ENCODE measurements at regions not wholly inside any gene's neighbourhood (a gene's known extent, or its start where the extent isn't known, plus 50 kb on each side); places are given as distances from the start of the nearest gene placed in this dataset.
"Not testable (repeated sequence)": the region's sequence is repeated elsewhere in the genome, so short reads cannot be mapped to it uniquely, and the experiment has no call there.

- no peak for DNase-seq (ENCODE audit: low read depth)
- H3K4me3 ChIP-seq (ENCODE audit: low read depth, low read length) = no peak overlapping the region
Measured at GRCh38 chr19:33866696-33867095, 70.0 kb downstream of the KCTD15 start.

- H3K4me3 ChIP-seq (ENCODE audit: low read depth, low read length) = no peak overlapping the region
- DNase-seq (ENCODE audit: low read depth) = no peak
Measured at GRCh38 chr19:33868076-33868735, 71.5 kb downstream of the KCTD15 start.

- no peak for DNase-seq (ENCODE audit: low read depth)
- no peak overlapping the region for H3K4me3 ChIP-seq (ENCODE audit: low read depth, low read length)
Measured at GRCh38 chr19:33868788-33869412, 72.2 kb downstream of the KCTD15 start.

GRCh38 chr19:33870298-33870932, 73.7 kb downstream of the KCTD15 start:
- not testable (repeated sequence) for DNase-seq (ENCODE audit: low read depth); H3K4me3 ChIP-seq (ENCODE audit: low read depth, low read length)

GRCh38 chr19:33871605-33872004, 74.9 kb downstream of the KCTD15 start:
- no peak overlapping the region for H3K4me3 ChIP-seq (ENCODE audit: low read depth, low read length)
- no peak for DNase-seq (ENCODE audit: low read depth)

- no peak for DNase-seq (ENCODE audit: low read depth)
- H3K4me3 ChIP-seq (ENCODE audit: low read depth, low read length) = no peak overlapping the region
Measured at GRCh38 chr19:33872445-33873320, 76.0 kb downstream of the KCTD15 start.

- no peak overlapping the region for H3K4me3 ChIP-seq (ENCODE audit: low read depth, low read length)
Measured at GRCh38 chr19:33875071-33875470, 78.4 kb downstream of the KCTD15 start.

GRCh38 chr19:33876192-33876591, 79.5 kb downstream of the KCTD15 start:
- H3K4me3 ChIP-seq (ENCODE audit: low read depth, low read length) = no peak overlapping the region
- DNase-seq (ENCODE audit: low read depth) = no peak

More at GRCh38 chr19:33875071-33875470, 78.4 kb downstream of the KCTD15 start:
- DNase-seq (ENCODE audit: low read depth) = no peak

GRCh38 chr19:33878030-33878544, 81.4 kb downstream of the KCTD15 start:
- H3K4me3 ChIP-seq (ENCODE audit: low read depth, low read length) = no peak overlapping the region
- no peak for DNase-seq (ENCODE audit: low read depth)

- DNase-seq (ENCODE audit: low read depth) = no peak
- H3K4me3 ChIP-seq (ENCODE audit: low read depth, low read length) = no peak overlapping the region
Measured at GRCh38 chr19:33878910-33879810, 82.5 kb downstream of the KCTD15 start.

GRCh38 chr19:33879818-33880575, 83.3 kb downstream of the KCTD15 start:
- DNase-seq (ENCODE audit: low read depth) = no peak
- no peak overlapping the region for H3K4me3 ChIP-seq (ENCODE audit: low read depth, low read length)

- peak overlapping the region; percentile 0 for H3K4me3 ChIP-seq (ENCODE audit: low read depth, low read length)
- no peak for DNase-seq (ENCODE audit: low read depth)
Measured at GRCh38 chr19:33883859-33884519, 87.3 kb downstream of the KCTD15 start.

- no peak overlapping the region for H3K4me3 ChIP-seq (ENCODE audit: low read depth, low read length)
- no peak for DNase-seq (ENCODE audit: low read depth)
Measured at GRCh38 chr19:33885236-33885635, 88.6 kb downstream of the KCTD15 start.

GRCh38 chr19:33887891-33888290, 91.2 kb downstream of the KCTD15 start:
- no peak for DNase-seq (ENCODE audit: low read depth)
- H3K4me3 ChIP-seq (ENCODE audit: low read depth, low read length) = no peak overlapping the region

- no peak overlapping the region for H3K4me3 ChIP-seq (ENCODE audit: low read depth, low read length)
- no peak for DNase-seq (ENCODE audit: low read depth)
Measured at GRCh38 chr19:33888665-33889064, 92.0 kb downstream of the KCTD15 start.

- H3K4me3 ChIP-seq (ENCODE audit: low read depth, low read length) = no peak overlapping the region
- DNase-seq (ENCODE audit: low read depth) = no peak
Measured at GRCh38 chr19:33890569-33890968, 93.9 kb downstream of the KCTD15 start.

GRCh38 chr19:33891773-33892172, 95.1 kb downstream of the KCTD15 start:
- no peak overlapping the region for H3K4me3 ChIP-seq (ENCODE audit: low read depth, low read length)
- DNase-seq (ENCODE audit: low read depth) = no peak

GRCh38 chr19:33894787-33895186, 98.1 kb downstream of the KCTD15 start:
- H3K4me3 ChIP-seq (ENCODE audit: low read depth, low read length) = no peak overlapping the region
- no peak for DNase-seq (ENCODE audit: low read depth)
